OCI-LY3 (cell line): ENCODE measurements at regions not wholly inside any gene's neighbourhood (a gene's known extent, or its start where the extent isn't known, plus 50 kb on each side); places are given as distances from the start of the nearest gene placed in this dataset.

Experiments
- EZH2phosphoT487 ChIP-seq: fragments of 200-600 bp; shearing (Covaris generic); IDR thresholded peaks from 2 replicates; pipeline ENCODE4 v1.6.1; 2018; ENCODE audit warnings: antibody characterized with exemption, mixed run types, low read depth
- TF ChIP-seq, protein P1 (sequence below): fragments of 200-600, 300-600 bp; sonication (generic); IDR thresholded peaks from 2 replicates; pipeline ENCODE4 v1.5.1; 2014; ENCODE audit warnings: antibody characterized with exemption, low read length, low read depth

DNA sequence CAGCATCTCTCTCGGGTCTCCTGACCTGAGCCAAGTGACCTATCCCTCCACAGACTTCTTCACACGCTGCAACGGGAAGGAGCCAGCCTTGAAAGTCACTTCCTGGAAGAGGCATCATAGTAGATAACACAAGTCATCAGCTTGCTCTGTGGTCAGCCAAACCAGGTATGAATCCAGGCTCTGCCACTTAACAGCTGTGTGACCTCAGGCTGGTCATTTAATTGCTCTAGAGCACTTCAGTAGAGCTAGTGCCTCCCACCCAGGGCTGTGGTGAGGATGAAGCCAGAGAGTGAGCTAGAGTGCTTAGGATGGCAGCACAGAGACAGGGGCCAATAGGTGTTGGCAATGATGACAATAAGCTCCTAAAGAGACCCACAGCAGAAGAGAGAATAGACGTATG lies 247.7 kb upstream of the ZMIZ1 start:
- TF ChIP-seq, protein P1, sequence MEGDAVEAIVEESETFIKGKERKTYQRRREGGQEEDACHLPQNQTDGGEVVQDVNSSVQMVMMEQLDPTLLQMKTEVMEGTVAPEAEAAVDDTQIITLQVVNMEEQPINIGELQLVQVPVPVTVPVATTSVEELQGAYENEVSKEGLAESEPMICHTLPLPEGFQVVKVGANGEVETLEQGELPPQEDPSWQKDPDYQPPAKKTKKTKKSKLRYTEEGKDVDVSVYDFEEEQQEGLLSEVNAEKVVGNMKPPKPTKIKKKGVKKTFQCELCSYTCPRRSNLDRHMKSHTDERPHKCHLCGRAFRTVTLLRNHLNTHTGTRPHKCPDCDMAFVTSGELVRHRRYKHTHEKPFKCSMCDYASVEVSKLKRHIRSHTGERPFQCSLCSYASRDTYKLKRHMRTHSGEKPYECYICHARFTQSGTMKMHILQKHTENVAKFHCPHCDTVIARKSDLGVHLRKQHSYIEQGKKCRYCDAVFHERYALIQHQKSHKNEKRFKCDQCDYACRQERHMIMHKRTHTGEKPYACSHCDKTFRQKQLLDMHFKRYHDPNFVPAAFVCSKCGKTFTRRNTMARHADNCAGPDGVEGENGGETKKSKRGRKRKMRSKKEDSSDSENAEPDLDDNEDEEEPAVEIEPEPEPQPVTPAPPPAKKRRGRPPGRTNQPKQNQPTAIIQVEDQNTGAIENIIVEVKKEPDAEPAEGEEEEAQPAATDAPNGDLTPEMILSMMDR = no peak
- TF ChIP-seq EZH2phosphoT487 = no peak
